ENCODE measurements at regions not wholly inside any gene's neighbourhood (a gene's known extent, or its start where the extent isn't known, plus 50 kb on each side); places are given as distances from the start of the nearest gene placed in this dataset.

- Mint-ChIP-seq H3K27ac (ENCODE audit: unreplicated experiment) (no peak overlapping the region), H3K27me3 (ENCODE audit: low read depth, unreplicated experiment) (no peaks in the 10 kb centered on the region), H3K4me1 (ENCODE audit: low read depth, unreplicated experiment) (peaks cover 8% of the 10 kb centered on the region), H3K9me3 (ENCODE audit: unreplicated experiment) (no peaks in the 10 kb centered on the region), H3K4me3 (ENCODE audit: unreplicated experiment) (no peak overlapping the region), H3K36me3 (ENCODE audit: low read depth, unreplicated experiment) (no peaks in the 10 kb centered on the region)
- Histone ChIP-seq H3K27me3 (ENCODE audit: insufficient read depth, low read length) (no peaks in the 10 kb centered on the region), H3K9me3 (ENCODE audit: insufficient read depth, low read depth, low read length) (no peaks in the 10 kb centered on the region), H3K4me1 (ENCODE audit: insufficient read depth, low read length) (no peaks in the 10 kb centered on the region), H3K4me3 (ENCODE audit: insufficient read depth, low read depth, low read length) (no peak overlapping the region), H2AFZ (ENCODE audit: low read depth, low read length) (no peak overlapping the region), H3K79me2 (ENCODE audit: insufficient read depth, low read length) (no peaks in the 10 kb centered on the region), H3K9ac (ENCODE audit: low read length) (no peak overlapping the region), H4K20me1 (ENCODE audit: insufficient read depth, low read length) (no peaks in the 10 kb centered on the region), H3K4me2 (ENCODE audit: low read length) (no peak overlapping the region), H3K27ac (ENCODE audit: low read depth, low read length) (no peak overlapping the region), H3K36me3 (ENCODE audit: insufficient read depth, low read length) (no peaks in the 10 kb centered on the region)
- FAIRE-seq (no peak), DNase-seq (ENCODE audit: low read depth) (no peak)
- TF ChIP-seq, protein P1, sequence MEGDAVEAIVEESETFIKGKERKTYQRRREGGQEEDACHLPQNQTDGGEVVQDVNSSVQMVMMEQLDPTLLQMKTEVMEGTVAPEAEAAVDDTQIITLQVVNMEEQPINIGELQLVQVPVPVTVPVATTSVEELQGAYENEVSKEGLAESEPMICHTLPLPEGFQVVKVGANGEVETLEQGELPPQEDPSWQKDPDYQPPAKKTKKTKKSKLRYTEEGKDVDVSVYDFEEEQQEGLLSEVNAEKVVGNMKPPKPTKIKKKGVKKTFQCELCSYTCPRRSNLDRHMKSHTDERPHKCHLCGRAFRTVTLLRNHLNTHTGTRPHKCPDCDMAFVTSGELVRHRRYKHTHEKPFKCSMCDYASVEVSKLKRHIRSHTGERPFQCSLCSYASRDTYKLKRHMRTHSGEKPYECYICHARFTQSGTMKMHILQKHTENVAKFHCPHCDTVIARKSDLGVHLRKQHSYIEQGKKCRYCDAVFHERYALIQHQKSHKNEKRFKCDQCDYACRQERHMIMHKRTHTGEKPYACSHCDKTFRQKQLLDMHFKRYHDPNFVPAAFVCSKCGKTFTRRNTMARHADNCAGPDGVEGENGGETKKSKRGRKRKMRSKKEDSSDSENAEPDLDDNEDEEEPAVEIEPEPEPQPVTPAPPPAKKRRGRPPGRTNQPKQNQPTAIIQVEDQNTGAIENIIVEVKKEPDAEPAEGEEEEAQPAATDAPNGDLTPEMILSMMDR (IDR thresholded peaks at IDR 0.05; ENCODE audit: insufficient read depth, low read depth, low read length): no peak
- no peak for TF ChIP-seq EZH2 (IDR thresholded peaks at IDR 0.05; ENCODE audit: insufficient read depth, low read length)
These were observed 499.9 kb downstream of the NUF2 start for GRCh38 chr1:163821679-163822078.

DNA sequence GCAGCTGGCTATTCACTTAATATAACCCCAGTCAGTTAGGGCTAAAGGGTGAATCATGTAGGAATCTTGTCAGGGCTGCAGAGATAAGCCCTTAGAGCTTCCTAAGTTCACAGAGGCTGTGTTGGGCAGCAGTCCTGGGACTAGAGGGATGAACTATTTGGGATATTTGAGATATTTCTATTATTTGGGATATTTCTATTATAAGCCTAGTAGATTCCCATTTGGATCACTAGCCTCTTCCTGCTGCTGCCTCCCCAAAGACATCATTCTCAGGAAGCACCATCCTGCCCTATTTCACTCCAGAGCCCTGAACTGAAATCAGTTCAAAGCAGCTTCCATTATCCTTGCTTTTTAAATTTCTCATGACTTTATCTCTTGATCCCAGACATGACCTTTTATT lies 501.3 kb downstream of the NUF2 start:
- Histone ChIP-seq H3K4me3 (ENCODE audit: insufficient read depth, low read depth, low read length) (no peak overlapping the region), H3K79me2 (ENCODE audit: insufficient read depth, low read length) (no peaks in the 10 kb centered on the region), H3K27ac (ENCODE audit: low read depth, low read length) (no peak overlapping the region), H4K20me1 (ENCODE audit: insufficient read depth, low read length) (no peaks in the 10 kb centered on the region), H3K4me1 (ENCODE audit: insufficient read depth, low read length) (no peaks in the 10 kb centered on the region), H3K4me2 (ENCODE audit: low read length) (no peak overlapping the region), H3K27me3 (ENCODE audit: insufficient read depth, low read length) (no peaks in the 10 kb centered on the region), H3K9ac (ENCODE audit: low read length) (no peak overlapping the region), H2AFZ (ENCODE audit: low read depth, low read length) (no peak overlapping the region), H3K36me3 (ENCODE audit: insufficient read depth, low read length) (no peaks in the 10 kb centered on the region), H3K9me3 (ENCODE audit: insufficient read depth, low read depth, low read length) (no peaks in the 10 kb centered on the region)
- H3K27me3 Mint-ChIP-seq (ENCODE audit: low read depth, unreplicated experiment): no peaks in the 10 kb centered on the region
- peaks cover 8% of the 10 kb centered on the region for H3K4me1 Mint-ChIP-seq (ENCODE audit: low read depth, unreplicated experiment)
- no peak for DNase-seq (ENCODE audit: low read depth)
- TF ChIP-seq EZH2 (IDR thresholded peaks at IDR 0.05; ENCODE audit: insufficient read depth, low read length): no peak
- TF ChIP-seq, protein P1 (IDR thresholded peaks at IDR 0.05; ENCODE audit: insufficient read depth, low read depth, low read length): no peak
- H3K4me3 Mint-ChIP-seq (ENCODE audit: unreplicated experiment): no peak overlapping the region
- FAIRE-seq: no peak
- no peak overlapping the region for H3K27ac Mint-ChIP-seq (ENCODE audit: unreplicated experiment)
- no peaks in the 10 kb centered on the region for H3K36me3 Mint-ChIP-seq (ENCODE audit: low read depth, unreplicated experiment)
- no peaks in the 10 kb centered on the region for H3K9me3 Mint-ChIP-seq (ENCODE audit: unreplicated experiment)

- H3K36me3 ChIP-seq (ENCODE audit: insufficient read depth, low read length): no peaks in the 10 kb centered on the region
- H3K4me2 ChIP-seq (ENCODE audit: low read length): peak overlapping the region; percentile 9
- no peaks in the 10 kb centered on the region for H4K20me1 ChIP-seq (ENCODE audit: insufficient read depth, low read length)
- peak overlapping the region; percentile 5 for H3K27ac Mint-ChIP-seq (ENCODE audit: unreplicated experiment)
- H3K27ac ChIP-seq (ENCODE audit: low read depth, low read length): peak overlapping the region; percentile 7
- H3K4me3 ChIP-seq (ENCODE audit: insufficient read depth, low read depth, low read length): no peak overlapping the region
- DNase-seq (ENCODE audit: low read depth): peak; percentile 79
- no peak for FAIRE-seq
- H3K9me3 ChIP-seq (ENCODE audit: insufficient read depth, low read depth, low read length): no peaks in the 10 kb centered on the region
- no peaks in the 10 kb centered on the region for H3K27me3 ChIP-seq (ENCODE audit: insufficient read depth, low read length)
- H3K36me3 Mint-ChIP-seq (ENCODE audit: low read depth, unreplicated experiment): no peaks in the 10 kb centered on the region
- H3K9me3 Mint-ChIP-seq (ENCODE audit: unreplicated experiment): no peaks in the 10 kb centered on the region
- H3K4me3 Mint-ChIP-seq (ENCODE audit: unreplicated experiment): no peak overlapping the region
- TF ChIP-seq EZH2 (IDR thresholded peaks at IDR 0.05; ENCODE audit: insufficient read depth, low read length): no peak
- TF ChIP-seq, protein P1 (IDR thresholded peaks at IDR 0.05; ENCODE audit: insufficient read depth, low read depth, low read length): no peak
- peaks cover 8% of the 10 kb centered on the region for H3K4me1 Mint-ChIP-seq (ENCODE audit: low read depth, unreplicated experiment)
- no peak overlapping the region for H3K9ac ChIP-seq (ENCODE audit: low read length)
- H3K27me3 Mint-ChIP-seq (ENCODE audit: low read depth, unreplicated experiment): no peaks in the 10 kb centered on the region
- no peaks in the 10 kb centered on the region for H3K4me1 ChIP-seq (ENCODE audit: insufficient read depth, low read length)
- H2AFZ ChIP-seq (ENCODE audit: low read depth, low read length): no peak overlapping the region
- H3K79me2 ChIP-seq (ENCODE audit: insufficient read depth, low read length): no peaks in the 10 kb centered on the region
These were observed 502.3 kb downstream of the NUF2 start for GRCh38 chr1:163824006-163824405.

All from astrocyte (in vitro differentiated cells and primary cell).